Fibroblast of pulmonary artery (primary cell): ENCODE measurements at regions not wholly inside any gene's neighbourhood (a gene's known extent, or its start where the extent isn't known, plus 50 kb on each side); places are given as distances from the start of the nearest gene placed in this dataset.

Experiments used
- DNase-seq: peaks from one replicate; pipeline ENCODE4 v3.0.0-alpha.2; 2010; ENCODE audit warnings: low read depth
- H3K4me3 ChIP-seq: replicated peaks from 2 replicates; pipeline ENCODE4 v1.5.1; 2011; ENCODE audit warnings: low read depth, mild to moderate bottlenecking, control low read depth, low read length, moderate library complexity
- TF ChIP-seq, protein P1 (sequence below): IDR thresholded peaks from 2 replicates; pipeline ENCODE4 v1.5.1; 2011; ENCODE audit warnings: mild to moderate bottlenecking, control low read depth, low read length, inconsistent platforms; ENCODE audit errors: missing control alignments

DNA sequence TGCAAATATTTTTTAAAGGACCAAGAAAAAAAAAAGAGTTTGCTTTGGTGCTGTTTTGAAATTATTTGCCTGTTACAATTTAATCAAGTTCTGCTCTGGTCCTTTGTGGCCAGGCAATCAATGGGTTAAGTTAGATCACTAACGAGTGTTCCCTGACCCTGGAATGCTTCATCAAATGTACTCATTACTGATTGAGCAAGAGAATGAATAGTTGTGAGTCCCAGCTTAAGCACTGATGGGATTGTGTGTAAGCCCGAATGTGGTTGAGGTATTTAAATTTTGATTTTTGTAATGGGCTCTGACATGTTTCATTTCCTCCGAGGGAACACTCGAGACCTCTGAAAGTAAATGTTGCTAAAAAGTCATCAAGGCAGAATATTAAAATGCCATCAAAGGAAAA, 699.1 kb downstream of the MCTP2 start:
- TF ChIP-seq, protein P1, sequence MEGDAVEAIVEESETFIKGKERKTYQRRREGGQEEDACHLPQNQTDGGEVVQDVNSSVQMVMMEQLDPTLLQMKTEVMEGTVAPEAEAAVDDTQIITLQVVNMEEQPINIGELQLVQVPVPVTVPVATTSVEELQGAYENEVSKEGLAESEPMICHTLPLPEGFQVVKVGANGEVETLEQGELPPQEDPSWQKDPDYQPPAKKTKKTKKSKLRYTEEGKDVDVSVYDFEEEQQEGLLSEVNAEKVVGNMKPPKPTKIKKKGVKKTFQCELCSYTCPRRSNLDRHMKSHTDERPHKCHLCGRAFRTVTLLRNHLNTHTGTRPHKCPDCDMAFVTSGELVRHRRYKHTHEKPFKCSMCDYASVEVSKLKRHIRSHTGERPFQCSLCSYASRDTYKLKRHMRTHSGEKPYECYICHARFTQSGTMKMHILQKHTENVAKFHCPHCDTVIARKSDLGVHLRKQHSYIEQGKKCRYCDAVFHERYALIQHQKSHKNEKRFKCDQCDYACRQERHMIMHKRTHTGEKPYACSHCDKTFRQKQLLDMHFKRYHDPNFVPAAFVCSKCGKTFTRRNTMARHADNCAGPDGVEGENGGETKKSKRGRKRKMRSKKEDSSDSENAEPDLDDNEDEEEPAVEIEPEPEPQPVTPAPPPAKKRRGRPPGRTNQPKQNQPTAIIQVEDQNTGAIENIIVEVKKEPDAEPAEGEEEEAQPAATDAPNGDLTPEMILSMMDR = no peak

DNA sequence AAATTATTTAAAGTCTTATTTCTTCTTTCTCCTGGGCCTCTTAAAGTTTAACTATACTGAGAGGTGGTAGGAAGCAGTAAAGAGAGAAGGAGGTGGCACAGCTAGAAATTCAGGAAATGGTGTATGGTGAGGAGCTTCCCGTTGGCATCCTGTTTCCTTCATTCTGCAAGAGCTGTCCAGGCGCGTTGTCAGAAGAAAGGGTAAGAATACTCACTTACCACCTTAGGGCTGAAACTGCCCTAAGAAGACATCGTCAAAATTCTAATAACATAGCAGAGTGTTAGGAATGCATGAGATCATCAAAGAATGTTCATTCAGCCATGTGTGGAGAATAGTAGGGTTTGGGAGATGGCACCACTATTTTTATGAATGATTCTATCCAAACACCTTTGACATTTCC, 699.6 kb downstream of the MCTP2 start:
- TF ChIP-seq, protein P1 = no peak
- no peak overlapping the region for H3K4me3 ChIP-seq
- DNase-seq = no peak

More for the DNA sequence above, 699.1 kb downstream of the MCTP2 start:
- no peak overlapping the region for H3K4me3 ChIP-seq
- no peak for DNase-seq

DNA sequence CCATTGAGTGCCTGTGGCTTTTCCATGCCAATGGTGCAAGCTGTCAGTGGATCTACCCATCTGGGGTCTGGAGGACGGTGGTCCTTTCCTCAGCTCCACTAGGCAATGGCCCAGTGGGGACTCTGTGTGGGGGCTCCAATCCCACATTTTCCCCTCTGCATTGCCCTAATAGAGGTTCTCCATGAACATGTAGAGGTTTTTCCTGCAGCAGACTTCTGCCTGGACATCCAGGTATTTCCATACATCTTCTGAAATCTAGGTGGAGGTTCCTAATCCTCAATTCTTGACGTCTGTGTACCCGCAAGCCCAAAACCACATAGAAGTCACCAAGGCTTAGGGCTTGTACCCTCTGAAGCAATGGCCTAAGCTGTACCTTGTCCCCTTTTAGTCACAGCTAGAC, 703.1 kb downstream of the MCTP2 start:
- H3K4me3 ChIP-seq = no peak overlapping the region
- TF ChIP-seq, protein P1 = no peak
- no peak for DNase-seq

DNA sequence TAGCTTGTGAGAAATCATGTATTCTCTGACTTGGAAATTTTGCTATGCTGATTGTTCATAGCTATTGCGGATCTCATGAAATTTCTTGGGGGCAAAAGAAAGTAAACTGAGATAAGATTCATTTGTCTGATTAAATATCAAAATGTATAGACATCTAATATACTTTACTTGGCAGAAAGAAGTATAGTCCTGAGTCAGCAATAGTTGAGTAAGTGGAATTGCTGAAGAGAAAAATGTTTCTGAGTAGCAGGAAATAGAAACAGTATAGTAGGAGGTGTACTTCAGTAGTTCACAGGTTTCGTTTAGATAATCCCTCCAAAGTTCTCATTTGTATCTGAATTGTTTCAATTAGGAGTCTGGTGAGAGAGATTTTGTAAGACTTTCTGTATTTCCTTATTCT, 705.9 kb downstream of the MCTP2 start:
- DNase-seq = no peak
- TF ChIP-seq, protein P1 = no peak
- H3K4me3 ChIP-seq = no peak overlapping the region

DNA sequence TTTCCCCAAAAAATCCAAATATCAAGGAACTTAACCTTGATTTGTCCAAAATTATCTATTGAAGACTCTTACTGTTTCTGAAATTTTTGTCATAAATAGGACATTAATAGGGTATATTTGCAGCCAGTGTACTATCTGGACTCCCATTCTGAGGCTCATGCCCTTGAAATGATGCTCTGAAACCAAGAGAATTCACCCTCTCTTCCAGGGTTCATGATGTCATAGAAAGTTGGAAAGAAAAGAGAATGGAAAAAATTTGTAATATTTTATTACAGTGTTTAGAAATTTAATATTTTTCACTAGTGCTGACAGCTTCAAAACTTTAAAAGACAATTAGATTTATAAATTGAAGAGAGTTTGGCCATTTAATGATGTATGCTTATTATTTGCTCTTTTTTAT, 712.5 kb downstream of the MCTP2 start:
- no peak overlapping the region for H3K4me3 ChIP-seq
- DNase-seq = no peak
- TF ChIP-seq, protein P1 = no peak

DNA sequence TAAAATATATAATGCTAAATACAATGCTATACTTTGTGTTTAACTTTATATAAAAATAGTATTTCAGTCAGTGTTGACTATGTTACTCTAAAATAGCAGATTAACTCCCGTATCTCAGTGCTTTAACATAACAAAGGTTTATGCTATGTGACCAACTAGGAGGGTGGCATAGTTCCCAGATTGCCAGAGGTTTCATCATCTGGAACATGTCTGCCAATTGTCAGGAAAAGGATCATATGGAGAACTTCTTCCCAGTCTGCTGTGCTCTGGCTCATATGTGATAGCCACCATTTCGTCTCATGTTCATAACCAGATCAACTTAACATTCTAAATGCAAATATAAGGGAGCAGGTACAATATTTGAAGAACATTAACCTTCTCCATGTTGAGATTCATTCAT, 720.2 kb downstream of the MCTP2 start:
- TF ChIP-seq, protein P1 = no peak
- H3K4me3 ChIP-seq = no peak overlapping the region
- DNase-seq = no peak

DNA sequence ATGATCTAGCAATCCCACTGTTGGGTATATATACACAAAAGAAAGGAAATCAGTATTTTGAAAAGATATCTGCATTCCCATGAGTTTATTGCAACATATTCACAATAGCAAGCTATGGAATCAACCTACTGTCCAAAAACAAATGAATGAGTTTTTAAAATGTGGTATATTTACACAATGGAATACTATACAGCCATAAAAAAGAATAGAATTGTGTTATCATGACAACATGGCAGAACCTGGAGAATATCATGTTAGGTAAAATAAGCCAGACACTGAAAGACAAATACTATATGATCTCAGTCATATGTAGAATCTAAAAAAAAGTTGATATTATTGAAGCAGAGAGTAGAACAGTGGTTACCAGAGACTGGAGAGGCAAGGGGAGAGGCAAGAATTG, 732.6 kb downstream of the MCTP2 start:
- TF ChIP-seq, protein P1 = no peak
- H3K4me3 ChIP-seq = no peak overlapping the region
- no peak for DNase-seq
